ENCODE measurements at regions not wholly inside any gene's neighbourhood (a gene's known extent, or its start where the extent isn't known, plus 50 kb on each side); places are given as distances from the start of the nearest gene placed in this dataset.
"Not testable (repeated sequence)": the region's sequence is repeated elsewhere in the genome, so short reads cannot be mapped to it uniquely, and the experiment has no call there.

- no peak for DNase-seq
Observed at GRCh38 chr2:53095227-53095626, 672.4 kb upstream of the CHAC2 start.

- DNase-seq = no peak
Observed at GRCh38 chr2:53093355-53093754, 674.2 kb upstream of the CHAC2 start.

- DNase-seq = no peak
Observed at GRCh38 chr2:53091183-53091582, 676.4 kb upstream of the CHAC2 start.

GRCh38 chr2:53087874-53088461 is 679.6 kb upstream of the CHAC2 start:
- no peak for DNase-seq

DNA sequence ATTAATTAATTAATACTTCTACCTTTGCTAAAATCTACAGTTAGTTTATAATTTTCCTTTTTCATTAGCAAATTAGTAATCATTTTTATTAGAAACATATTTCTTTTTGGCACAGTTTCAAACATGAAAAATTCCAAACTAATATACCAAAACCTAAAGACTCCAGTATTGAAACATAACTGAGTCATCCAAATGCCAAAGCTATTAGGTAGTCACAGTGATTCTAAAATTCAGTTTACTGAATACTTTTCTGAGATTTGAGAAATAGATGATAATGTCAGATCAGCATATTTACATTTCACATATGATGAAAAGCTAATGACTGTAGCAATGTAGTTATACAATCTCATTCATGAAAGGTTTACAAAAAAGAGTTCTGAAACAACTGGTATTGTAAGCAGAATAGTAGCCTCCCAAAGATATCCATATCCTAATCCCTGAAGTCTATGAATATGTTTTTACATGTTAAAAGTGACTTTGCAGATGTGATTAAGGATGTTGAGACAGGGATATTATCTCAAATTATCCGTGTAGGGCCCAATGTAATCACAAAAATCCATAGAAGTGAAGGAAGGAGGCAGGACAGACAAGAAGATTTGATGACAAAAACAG is 680.2 kb upstream of the CHAC2 start:
- no peak for DNase-seq

- DNase-seq = no peak
Observed at GRCh38 chr2:53077413-53077812, 690.2 kb upstream of the CHAC2 start.

DNA sequence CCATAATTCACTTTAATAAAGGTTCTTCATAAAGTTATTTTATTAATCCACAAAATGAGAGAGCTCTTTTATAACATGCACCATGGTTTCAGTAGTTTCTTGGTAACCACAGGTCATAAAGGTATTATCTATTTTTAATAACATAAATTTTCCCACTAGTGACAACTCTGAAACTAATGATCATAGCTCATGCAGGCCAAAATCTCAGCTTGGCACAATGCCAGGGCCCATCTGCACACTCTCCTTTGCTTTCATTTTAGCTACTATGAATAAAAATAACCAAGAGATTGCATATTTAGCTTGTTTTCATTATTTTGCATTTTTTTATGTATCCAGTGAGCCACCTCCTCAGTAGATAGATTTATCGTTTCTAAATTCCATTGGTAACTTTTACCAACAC is 691.8 kb upstream of the CHAC2 start:
- peak; percentile 55 for DNase-seq

GRCh38 chr2:53067533-53067932 is 700.1 kb upstream of the CHAC2 start:
- DNase-seq = no peak

DNA sequence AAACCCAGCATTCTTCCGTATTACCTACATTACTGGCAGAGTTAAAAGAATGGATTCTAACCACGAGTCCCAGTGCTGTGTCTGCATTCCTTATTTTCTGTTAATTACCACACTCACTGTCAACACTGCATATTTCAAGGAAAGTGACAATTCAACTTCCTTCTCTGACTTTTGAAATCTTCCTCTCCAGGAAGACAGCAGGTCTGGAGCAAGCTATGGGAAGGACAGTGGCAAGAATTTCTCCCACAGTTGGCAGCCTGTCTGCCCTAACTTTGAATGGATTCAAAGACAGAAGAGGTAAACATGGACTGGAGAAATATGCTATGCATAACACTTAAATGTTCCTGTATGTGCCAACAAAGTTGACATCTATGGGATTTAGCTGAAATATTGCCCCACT is 700.5 kb upstream of the CHAC2 start:
- DNase-seq = no peak

DNA sequence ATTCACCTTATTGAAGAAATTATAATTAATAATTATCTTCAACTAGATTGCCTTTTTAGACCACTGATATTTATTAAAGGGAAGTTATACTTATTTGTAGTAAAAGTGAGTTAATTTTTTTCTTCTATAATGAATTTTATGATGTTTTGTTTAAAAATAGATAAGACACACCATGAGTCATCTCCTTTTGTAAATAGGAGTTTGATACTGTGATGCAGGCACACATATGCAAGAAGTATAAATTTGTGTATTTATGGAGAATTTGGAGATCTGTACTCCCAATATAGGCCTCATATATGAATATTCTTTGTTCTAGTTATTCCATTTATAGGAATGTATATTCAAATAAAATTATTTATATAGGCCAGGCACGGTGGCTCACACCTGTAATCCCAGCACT is 703.5 kb upstream of the CHAC2 start:
- no peak for DNase-seq

DNA sequence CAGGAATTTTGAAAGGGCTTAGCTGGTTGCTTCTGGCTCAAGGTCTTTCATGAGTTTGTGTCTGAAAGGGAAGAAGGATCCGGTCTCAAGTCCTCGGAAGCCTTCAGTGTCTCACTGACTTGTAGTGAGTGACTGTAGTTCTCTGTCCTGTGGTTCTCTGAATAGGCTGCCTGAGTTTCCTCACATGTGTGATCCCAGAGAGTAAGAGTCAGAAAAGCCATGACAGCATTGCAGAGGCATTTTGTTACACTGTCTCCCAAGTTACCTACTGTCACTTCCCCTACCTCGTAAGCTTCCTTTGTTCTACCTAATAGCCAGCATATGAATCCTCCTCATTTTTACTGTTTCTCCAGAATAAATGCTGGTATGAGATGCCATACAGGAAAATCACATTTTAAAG is 709.1 kb upstream of the CHAC2 start:
- no peak for DNase-seq

GRCh38 chr2:53053937-53054336 is 713.7 kb upstream of the CHAC2 start:
- DNase-seq = no peak

DNA sequence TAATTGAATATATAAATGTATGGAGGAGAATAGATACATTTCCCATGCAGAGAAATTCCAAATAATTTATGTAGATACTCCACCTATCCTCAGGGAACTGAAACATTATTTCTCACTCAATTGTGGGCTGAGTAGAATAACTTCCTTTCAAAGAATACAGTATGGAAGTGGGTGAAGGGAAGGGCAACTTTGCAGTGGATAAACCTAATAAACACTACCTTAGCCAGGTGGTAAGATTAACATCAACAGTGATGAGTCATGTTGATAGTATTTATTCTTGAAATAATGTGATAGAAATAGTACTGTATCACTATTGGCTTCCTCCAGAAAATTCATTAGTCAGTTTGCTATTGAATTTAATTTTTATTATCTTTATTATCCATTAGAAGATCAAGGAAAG is 716.4 kb upstream of the CHAC2 start:
- no peak for DNase-seq

GRCh38 chr2:53040536-53041229 is 726.9 kb upstream of the CHAC2 start:
- no peak for DNase-seq

- DNase-seq = no peak
Observed at GRCh38 chr2:53036196-53036595, 731.4 kb upstream of the CHAC2 start.

- no peak for DNase-seq
Observed at GRCh38 chr2:53035153-53035552, 732.5 kb upstream of the CHAC2 start.

DNA sequence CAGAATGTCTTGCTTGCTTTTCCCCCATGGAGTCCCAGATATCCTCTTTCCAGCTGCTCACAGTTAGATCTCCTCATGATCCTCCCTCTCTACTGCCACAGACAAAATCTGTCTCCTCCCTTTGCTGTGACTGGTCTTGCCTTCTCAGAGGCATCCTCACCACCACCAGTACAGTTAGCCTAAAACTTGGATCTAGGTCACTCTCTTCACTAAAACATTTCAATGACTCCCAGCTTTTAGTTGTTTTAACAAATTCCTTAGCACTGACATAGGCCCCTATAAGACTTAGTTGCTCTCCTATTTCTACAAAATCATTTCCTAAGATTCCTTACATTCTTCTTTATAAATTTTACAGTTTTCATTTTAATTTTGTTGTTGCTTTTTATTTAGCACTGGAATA is 734.2 kb upstream of the CHAC2 start:
- DNase-seq = no peak

GRCh38 chr2:53028746-53029423 is 738.7 kb upstream of the CHAC2 start:
- no peak for DNase-seq

DNA sequence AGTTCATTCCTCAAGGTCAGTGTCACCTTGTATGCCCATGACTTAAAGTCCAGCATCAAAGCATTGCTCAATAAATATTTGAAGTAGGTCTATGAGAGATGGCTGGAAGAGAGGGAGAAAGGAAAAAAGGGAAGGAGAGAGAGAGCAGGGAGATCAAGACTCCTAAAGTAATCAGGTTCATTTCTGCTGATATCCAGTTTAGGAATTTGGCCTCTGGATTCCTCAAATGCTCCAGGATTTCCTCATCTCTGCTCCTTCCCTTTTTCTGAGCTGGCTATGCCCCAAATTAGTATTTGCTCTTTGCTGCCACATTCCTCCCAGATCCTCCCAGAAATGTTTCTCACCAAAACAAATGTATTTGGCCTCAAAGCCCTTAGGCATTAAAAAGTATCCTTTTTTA is 739.4 kb upstream of the CHAC2 start:
- DNase-seq = no peak

DNA sequence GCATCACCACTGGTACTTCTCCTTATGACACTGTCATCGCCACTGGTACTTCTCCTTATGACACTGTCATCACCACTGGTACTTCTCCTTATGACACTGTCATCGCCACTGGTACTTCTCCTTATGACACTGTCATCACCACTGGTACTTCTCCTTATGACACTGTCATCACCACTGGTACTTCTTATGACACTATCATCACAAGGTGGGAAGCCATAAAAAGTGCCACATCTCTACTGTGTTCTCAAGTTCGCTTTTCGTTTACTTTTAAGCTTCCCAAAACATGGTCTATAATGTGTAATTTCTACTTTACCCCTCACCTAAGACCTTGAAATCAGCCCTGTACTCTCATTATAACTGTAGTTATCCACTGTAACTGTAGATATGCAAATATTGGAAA is 745.4 kb upstream of the CHAC2 start:
- not testable (repeated sequence) for DNase-seq

- no peak for DNase-seq
Observed at GRCh38 chr2:53021828-53022227, 745.8 kb upstream of the CHAC2 start.

DNA sequence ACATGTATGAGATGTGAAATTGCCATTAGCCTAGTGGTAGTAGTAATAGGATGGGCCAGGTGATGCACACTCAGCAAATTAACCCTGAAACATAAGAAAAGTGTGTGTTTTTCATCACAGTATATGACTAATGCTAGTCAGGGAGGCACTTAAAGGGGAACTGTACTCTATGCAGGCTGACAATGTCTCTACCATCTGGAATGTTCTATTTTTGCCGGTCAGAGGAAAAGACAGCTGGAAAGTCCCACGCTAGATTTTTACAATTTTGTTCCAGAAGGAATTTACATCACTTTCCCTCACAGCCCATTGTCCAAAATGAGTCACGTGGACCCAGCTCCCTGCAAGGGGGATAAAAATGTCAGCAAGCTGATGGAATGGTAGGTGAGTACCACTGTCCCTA is 746.3 kb upstream of the CHAC2 start:
- DNase-seq = no peak

- DNase-seq = no peak
Observed at GRCh38 chr2:53018825-53019425, 748.7 kb upstream of the CHAC2 start.

- no peak for DNase-seq
Observed at GRCh38 chr2:53006980-53007379, 760.6 kb upstream of the CHAC2 start.

Data from RPMI8226 (cell line).